ENCODE measurements at regions not wholly inside any gene's neighbourhood (a gene's known extent, or its start where the extent isn't known, plus 50 kb on each side); places are given as distances from the start of the nearest gene placed in this dataset.
"Not testable (repeated sequence)": the region's sequence is repeated elsewhere in the genome, so short reads cannot be mapped to it uniquely, and the experiment has no call there.

DNA sequence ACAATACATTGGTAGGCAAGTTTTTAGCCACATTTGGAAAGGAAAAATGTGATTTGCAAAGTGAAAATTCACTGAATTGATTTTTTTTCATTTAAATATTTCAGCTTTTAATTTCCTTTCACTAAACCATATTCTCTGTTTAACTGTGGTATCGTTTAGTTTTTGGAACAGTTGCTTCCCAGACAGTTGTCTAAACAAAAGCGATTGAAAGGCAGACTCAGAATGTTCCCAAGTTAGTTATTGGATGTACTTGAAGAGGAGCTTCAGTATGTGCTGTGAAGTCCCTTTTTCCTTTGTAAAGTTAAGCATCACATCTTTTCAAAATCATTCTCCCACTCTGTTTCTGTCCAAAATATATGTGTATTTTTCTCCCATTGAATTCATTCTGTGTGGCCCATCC lies 623.4 kb upstream of the LUZP2 start:
- no peaks in the 10 kb centered on the region for H3K4me1 ChIP-seq (ENCODE audit: control insufficient read depth, insufficient read depth, low read length)
- H3K4me3 ChIP-seq (ENCODE audit: low read length), result no peak overlapping the region
- no peaks in the 10 kb centered on the region for H3K9me3 ChIP-seq (ENCODE audit: control insufficient read depth, low read depth, low read length)
- no peak for DNase-seq
- no peak overlapping the region for H3K27ac ChIP-seq (ENCODE audit: low read length)
- H3K36me3 ChIP-seq (ENCODE audit: control insufficient read depth, insufficient read depth, low read length), result no peaks in the 10 kb centered on the region
- WGBS (ENCODE audit: insufficient coverage, low lambda C conversion rate), result 69% methylated on average over 2 of the region's 2 CpGs
- H3K27me3 ChIP-seq (ENCODE audit: control insufficient read depth, insufficient read depth, low read length), result no peaks in the 10 kb centered on the region

GRCh38 chr11:23875176-23875850 lies 621.5 kb upstream of the LUZP2 start:
- DNase-seq, result peak; percentile 1 to 4
- 80% methylated on average over 1 of the region's 4 CpGs for WGBS (ENCODE audit: insufficient coverage, low lambda C conversion rate)
- Histone ChIP-seq H3K4me3 (ENCODE audit: low read length) (no peak overlapping the region), H3K4me1 (ENCODE audit: control insufficient read depth, insufficient read depth, low read length) (no peaks in the 10 kb centered on the region), H3K9me3 (ENCODE audit: control insufficient read depth, low read depth, low read length) (no peaks in the 10 kb centered on the region), H3K27ac (ENCODE audit: low read length) (no peak overlapping the region), H3K27me3 (ENCODE audit: control insufficient read depth, insufficient read depth, low read length) (no peaks in the 10 kb centered on the region), H3K36me3 (ENCODE audit: control insufficient read depth, insufficient read depth, low read length) (no peaks in the 10 kb centered on the region)

- not testable (repeated sequence) for H3K4me1 ChIP-seq (ENCODE audit: control insufficient read depth, insufficient read depth, low read length); H3K9me3 ChIP-seq (ENCODE audit: control insufficient read depth, low read depth, low read length); H3K36me3 ChIP-seq (ENCODE audit: control insufficient read depth, insufficient read depth, low read length); H3K27ac ChIP-seq (ENCODE audit: low read length); H3K27me3 ChIP-seq (ENCODE audit: control insufficient read depth, insufficient read depth, low read length); DNase-seq; H3K4me3 ChIP-seq (ENCODE audit: low read length)
- WGBS (ENCODE audit: insufficient coverage, low lambda C conversion rate), result no CpG with 5 or more reads among the region's 26 CpGs
These were observed 613.3 kb upstream of the LUZP2 start for GRCh38 chr11:23883426-23884048.

DNA sequence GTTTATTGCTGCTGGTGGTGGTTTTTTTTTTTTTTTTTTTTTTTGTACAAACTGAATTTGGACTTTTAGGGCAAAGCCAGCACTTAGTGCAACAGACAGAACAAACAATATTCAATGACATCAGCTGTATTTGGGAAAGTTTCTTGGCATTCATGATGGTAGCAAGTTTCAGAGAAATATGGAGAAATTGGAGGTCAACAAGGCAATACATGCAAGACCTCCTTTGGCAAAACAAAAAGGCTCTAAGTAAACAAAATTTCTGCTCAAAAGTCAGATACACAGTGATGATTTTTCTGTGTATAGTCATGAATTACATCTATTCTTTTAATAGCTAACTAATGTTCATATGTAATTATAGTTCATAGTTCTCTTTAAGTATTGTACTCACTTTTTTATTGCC lies 612.5 kb upstream of the LUZP2 start:
- H3K4me3 ChIP-seq (ENCODE audit: low read length), result no peak overlapping the region
- no peaks in the 10 kb centered on the region for H3K27me3 ChIP-seq (ENCODE audit: control insufficient read depth, insufficient read depth, low read length)
- peaks cover 5% of the 10 kb centered on the region for H3K9me3 ChIP-seq (ENCODE audit: control insufficient read depth, low read depth, low read length)
- no peak for DNase-seq
- no peaks in the 10 kb centered on the region for H3K4me1 ChIP-seq (ENCODE audit: control insufficient read depth, insufficient read depth, low read length)
- H3K36me3 ChIP-seq (ENCODE audit: control insufficient read depth, insufficient read depth, low read length), result no peaks in the 10 kb centered on the region
- no peak overlapping the region for H3K27ac ChIP-seq (ENCODE audit: low read length)

DNA sequence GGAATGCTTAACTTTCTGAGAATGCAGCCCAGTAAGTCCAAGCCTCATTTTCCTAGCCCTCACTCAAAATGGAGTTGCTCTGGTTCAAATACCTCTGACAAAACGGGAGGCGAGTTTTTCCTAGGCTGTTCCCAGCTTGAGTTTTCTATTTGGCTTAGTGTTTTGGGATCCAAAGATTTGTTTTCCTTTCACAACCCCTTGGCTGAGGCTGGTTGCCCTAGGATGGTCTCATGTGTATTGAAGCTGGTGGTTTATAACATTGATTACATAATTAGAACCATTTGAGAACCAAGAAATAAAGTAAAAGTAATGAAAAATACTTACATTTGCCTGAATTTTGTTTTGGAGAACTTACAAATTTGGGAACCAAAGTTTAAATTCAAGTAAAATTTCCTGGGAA lies 611.1 kb upstream of the LUZP2 start:
- Histone ChIP-seq H3K4me1 (ENCODE audit: control insufficient read depth, insufficient read depth, low read length) (no peaks in the 10 kb centered on the region), H3K27me3 (ENCODE audit: control insufficient read depth, insufficient read depth, low read length) (no peaks in the 10 kb centered on the region), H3K36me3 (ENCODE audit: control insufficient read depth, insufficient read depth, low read length) (no peaks in the 10 kb centered on the region), H3K4me3 (ENCODE audit: low read length) (no peak overlapping the region), H3K27ac (ENCODE audit: low read length) (no peak overlapping the region), H3K9me3 (ENCODE audit: control insufficient read depth, low read depth, low read length) (peaks cover 5% of the 10 kb centered on the region)
- DNase-seq, result no peak
- no CpG with 5 or more reads among the region's 2 CpGs for WGBS (ENCODE audit: insufficient coverage, low lambda C conversion rate)

DNA sequence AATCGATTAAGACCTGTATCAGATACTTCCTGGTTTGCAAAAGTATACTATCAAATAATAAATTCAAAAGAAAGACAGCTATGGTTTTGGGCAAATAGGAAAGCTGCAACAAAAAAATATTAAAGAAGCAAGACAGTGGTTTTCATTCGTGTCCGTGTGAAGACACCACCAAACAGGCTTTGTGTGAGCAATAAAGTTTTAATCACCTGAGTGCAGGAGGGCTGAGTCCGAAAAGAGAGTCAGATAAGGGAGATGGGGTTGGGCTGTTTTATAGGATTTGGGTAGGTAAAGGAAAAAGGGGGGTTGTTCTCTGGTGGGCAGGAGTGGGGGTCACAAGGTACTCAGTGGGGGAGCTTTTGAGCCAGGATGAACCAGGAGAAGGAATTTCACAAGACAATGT lies 609.7 kb upstream of the LUZP2 start:
- not testable (repeated sequence) for DNase-seq; H3K4me1 ChIP-seq (ENCODE audit: control insufficient read depth, insufficient read depth, low read length); H3K36me3 ChIP-seq (ENCODE audit: control insufficient read depth, insufficient read depth, low read length); H3K27ac ChIP-seq (ENCODE audit: low read length); H3K4me3 ChIP-seq (ENCODE audit: low read length); H3K9me3 ChIP-seq (ENCODE audit: control insufficient read depth, low read depth, low read length); H3K27me3 ChIP-seq (ENCODE audit: control insufficient read depth, insufficient read depth, low read length)
- 77% methylated on average over 3 of the region's 4 CpGs for WGBS (ENCODE audit: insufficient coverage, low lambda C conversion rate)

- Histone ChIP-seq H3K27me3 (ENCODE audit: control insufficient read depth, insufficient read depth, low read length) (no peaks in the 10 kb centered on the region), H3K36me3 (ENCODE audit: control insufficient read depth, insufficient read depth, low read length) (no peaks in the 10 kb centered on the region), H3K9me3 (ENCODE audit: control insufficient read depth, low read depth, low read length) (no peaks in the 10 kb centered on the region), H3K27ac (ENCODE audit: low read length) (no peak overlapping the region), H3K4me1 (ENCODE audit: control insufficient read depth, insufficient read depth, low read length) (no peaks in the 10 kb centered on the region), H3K4me3 (ENCODE audit: low read length) (no peak overlapping the region)
- WGBS (ENCODE audit: insufficient coverage, low lambda C conversion rate), result no CpG with 5 or more reads among the region's 2 CpGs
- no peak for DNase-seq
These were observed 603.7 kb upstream of the LUZP2 start for GRCh38 chr11:23893126-23893525.

- Histone ChIP-seq H3K27ac (ENCODE audit: low read length) (no peak overlapping the region), H3K9me3 (ENCODE audit: control insufficient read depth, low read depth, low read length) (no peaks in the 10 kb centered on the region), H3K4me3 (ENCODE audit: low read length) (no peak overlapping the region), H3K4me1 (ENCODE audit: control insufficient read depth, insufficient read depth, low read length) (no peaks in the 10 kb centered on the region), H3K27me3 (ENCODE audit: control insufficient read depth, insufficient read depth, low read length) (no peaks in the 10 kb centered on the region), H3K36me3 (ENCODE audit: control insufficient read depth, insufficient read depth, low read length) (no peaks in the 10 kb centered on the region)
- WGBS (ENCODE audit: insufficient coverage, low lambda C conversion rate), result 97% methylated on average over 4 of the region's 9 CpGs
- no peak for DNase-seq
These were observed 599.2 kb upstream of the LUZP2 start for GRCh38 chr11:23897453-23898286.

DNA sequence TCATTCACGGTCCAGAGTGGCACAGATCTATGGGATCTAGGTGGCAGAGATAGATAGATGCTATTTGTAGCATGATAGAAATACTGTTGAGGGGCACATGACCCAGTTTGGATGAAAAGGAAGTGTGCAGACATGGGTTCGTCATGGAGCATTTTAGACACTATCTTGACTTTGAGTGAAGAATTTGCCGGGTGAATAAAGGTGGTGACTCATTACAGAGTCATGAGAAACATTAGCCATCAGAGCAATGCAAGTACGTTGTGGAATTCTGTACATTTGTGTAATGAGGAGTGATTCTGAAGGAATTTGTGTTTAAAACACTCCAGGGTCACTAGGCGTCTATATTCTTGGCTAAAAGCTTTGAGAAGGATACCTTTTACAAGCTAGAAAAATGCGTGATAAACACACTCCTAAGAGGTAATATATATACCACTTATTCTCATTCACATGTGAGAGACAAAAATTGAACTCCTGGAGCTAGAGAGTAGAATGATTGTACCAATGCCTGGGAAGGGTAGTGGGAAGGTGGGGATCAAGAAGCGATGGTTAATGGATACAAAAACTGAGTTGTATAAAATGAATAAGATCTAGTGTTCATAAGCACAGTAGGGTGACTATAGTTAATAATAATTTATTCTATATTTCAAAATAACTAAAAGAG lies 593.7 kb upstream of the LUZP2 start:
- WGBS (ENCODE audit: insufficient coverage, low lambda C conversion rate), result 83% methylated on average over 3 of the region's 7 CpGs
- no peaks in the 10 kb centered on the region for H3K4me1 ChIP-seq (ENCODE audit: control insufficient read depth, insufficient read depth, low read length)

DNA sequence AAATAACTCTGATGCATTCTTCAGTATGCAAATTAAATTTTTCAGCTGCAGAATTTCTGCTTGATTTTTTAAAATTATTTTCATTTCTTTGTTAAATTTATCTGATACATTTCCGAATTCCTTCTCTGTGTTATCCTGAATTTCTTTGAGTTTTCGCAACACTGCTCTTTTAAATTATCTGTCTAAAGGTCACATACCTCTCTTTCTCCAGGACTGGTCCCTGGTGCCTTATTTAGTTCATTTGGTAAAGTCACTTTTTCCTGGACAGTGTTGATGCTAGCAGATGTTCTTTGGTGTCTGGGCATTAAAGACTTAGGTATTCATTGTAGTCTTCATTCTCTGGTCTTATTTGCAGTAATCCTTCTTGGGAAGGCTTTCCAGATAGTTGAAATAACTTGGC lies 577.4 kb upstream of the LUZP2 start:
- 85% methylated on average over 2 of the region's 2 CpGs for WGBS (ENCODE audit: insufficient coverage, low lambda C conversion rate)
- DNase-seq, result no peak
- Histone ChIP-seq H3K27me3 (ENCODE audit: control insufficient read depth, insufficient read depth, low read length) (no peaks in the 10 kb centered on the region), H3K4me3 (ENCODE audit: low read length) (no peak overlapping the region), H3K9me3 (ENCODE audit: control insufficient read depth, low read depth, low read length) (no peaks in the 10 kb centered on the region), H3K27ac (ENCODE audit: low read length) (no peak overlapping the region), H3K4me1 (ENCODE audit: control insufficient read depth, insufficient read depth, low read length) (no peaks in the 10 kb centered on the region), H3K36me3 (ENCODE audit: control insufficient read depth, insufficient read depth, low read length) (no peaks in the 10 kb centered on the region)

More for the DNA sequence above, 593.7 kb upstream of the LUZP2 start:
- Histone ChIP-seq H3K4me3 (ENCODE audit: low read length) (no peak overlapping the region), H3K27ac (ENCODE audit: low read length) (no peak overlapping the region), H3K36me3 (ENCODE audit: control insufficient read depth, insufficient read depth, low read length) (no peaks in the 10 kb centered on the region), H3K27me3 (ENCODE audit: control insufficient read depth, insufficient read depth, low read length) (no peaks in the 10 kb centered on the region), H3K9me3 (ENCODE audit: control insufficient read depth, low read depth, low read length) (no peaks in the 10 kb centered on the region)
- DNase-seq, result no peak
